Stimulated activated memory B cell treated with anti-CD40 and anti-IgM and Interleukin-4, amounts not matched to agents 10 μg/mL and 1 μg/mL and 100 μg/mL, for 72 hours (primary cell): ENCODE measurements at regions not wholly inside any gene's neighbourhood (a gene's known extent, or its start where the extent isn't known, plus 50 kb on each side); places are given as distances from the start of the nearest gene placed in this dataset.

Experiments used
- ATAC-seq: fragments of 150-1000 bp; cut with Tn5 transposase; 2 replicates; pipeline ENCODE4 v1.10.0; 2021
- H3K27ac Mint-ChIP-seq: one replicate; pipeline ENCODE4 v1.8.0; 2022; ENCODE audit warnings: mild to moderate bottlenecking, mixed read lengths
- H3K27me3 Mint-ChIP-seq: one replicate; pipeline ENCODE4 v1.8.0; 2022; ENCODE audit warnings: mixed read lengths
- H3K36me3 Mint-ChIP-seq: one replicate; pipeline ENCODE4 v1.8.0; 2022; ENCODE audit warnings: mixed read lengths
- H3K4me1 Mint-ChIP-seq: one replicate; pipeline ENCODE4 v1.8.0; 2022; ENCODE audit warnings: mixed read lengths
- H3K4me3 Mint-ChIP-seq: one replicate; pipeline ENCODE4 v1.8.0; 2022; ENCODE audit warnings: mild to moderate bottlenecking, moderate library complexity, mixed read lengths
- H3K9me3 Mint-ChIP-seq: one replicate; pipeline ENCODE4 v1.8.0; 2022; ENCODE audit warnings: mixed read lengths

DNA sequence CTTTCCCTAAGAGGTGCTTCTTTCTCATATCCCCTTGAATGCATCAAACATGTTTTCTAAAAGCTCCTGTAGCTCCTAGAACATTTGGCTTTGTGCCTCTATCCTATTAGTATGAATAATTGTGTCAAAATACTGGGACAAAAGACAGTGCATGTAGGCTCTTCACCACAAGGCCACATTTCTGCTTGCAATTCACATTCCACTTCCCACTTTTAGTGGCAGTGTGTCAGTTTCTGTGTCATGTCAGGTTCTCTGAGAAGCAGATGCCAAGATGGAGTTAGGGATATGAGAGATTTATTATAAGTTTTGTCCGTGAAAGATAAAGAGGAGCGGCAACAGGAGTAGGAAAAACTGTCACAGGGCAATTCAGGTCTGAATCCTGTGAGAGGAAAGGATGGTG is 61.3 kb upstream of the GPRIN3 start:
- ATAC-seq: no peak
- peaks cover 8% of the 10 kb centered on the region for H3K4me1 Mint-ChIP-seq
- no peak overlapping the region for H3K4me3 Mint-ChIP-seq
- H3K36me3 Mint-ChIP-seq: no peaks in the 10 kb centered on the region
- peaks cover 5% of the 10 kb centered on the region for H3K27me3 Mint-ChIP-seq
- H3K27ac Mint-ChIP-seq: no peak overlapping the region
- peaks cover 3% of the 10 kb centered on the region for H3K9me3 Mint-ChIP-seq

- Mint-ChIP-seq H3K9me3 (peaks cover 3% of the 10 kb centered on the region), H3K36me3 (no peaks in the 10 kb centered on the region), H3K4me3 (no peak overlapping the region), H3K27ac (no peak overlapping the region), H3K4me1 (peaks cover 8% of the 10 kb centered on the region), H3K27me3 (peaks cover 9% of the 10 kb centered on the region)
- peak; percentile 31 for ATAC-seq
Observed at GRCh38 chr4:89365776-89366175, 58.2 kb upstream of the GPRIN3 start.

DNA sequence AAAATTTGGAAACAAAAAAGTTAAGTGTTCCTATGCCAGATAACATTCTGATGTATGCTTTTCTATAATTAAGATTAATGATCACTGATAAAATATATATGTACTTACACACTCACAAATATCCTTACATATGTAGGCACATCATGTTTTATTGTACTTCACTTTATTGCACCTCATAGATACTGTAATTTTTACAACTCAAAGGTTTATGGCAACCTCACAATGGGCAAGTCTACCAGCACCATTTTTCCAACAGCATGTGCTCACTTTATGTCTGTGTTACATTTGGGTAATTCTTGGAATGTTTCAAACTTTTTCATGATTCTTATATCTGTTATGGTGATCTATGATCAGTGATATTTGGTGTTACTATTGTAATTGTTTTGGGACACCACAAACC is 57.8 kb upstream of the GPRIN3 start:
- no peak for ATAC-seq
- Mint-ChIP-seq H3K4me1 (peaks cover 8% of the 10 kb centered on the region), H3K36me3 (no peaks in the 10 kb centered on the region), H3K4me3 (no peak overlapping the region), H3K27ac (no peak overlapping the region), H3K27me3 (peaks cover 9% of the 10 kb centered on the region), H3K9me3 (peaks cover 3% of the 10 kb centered on the region)

DNA sequence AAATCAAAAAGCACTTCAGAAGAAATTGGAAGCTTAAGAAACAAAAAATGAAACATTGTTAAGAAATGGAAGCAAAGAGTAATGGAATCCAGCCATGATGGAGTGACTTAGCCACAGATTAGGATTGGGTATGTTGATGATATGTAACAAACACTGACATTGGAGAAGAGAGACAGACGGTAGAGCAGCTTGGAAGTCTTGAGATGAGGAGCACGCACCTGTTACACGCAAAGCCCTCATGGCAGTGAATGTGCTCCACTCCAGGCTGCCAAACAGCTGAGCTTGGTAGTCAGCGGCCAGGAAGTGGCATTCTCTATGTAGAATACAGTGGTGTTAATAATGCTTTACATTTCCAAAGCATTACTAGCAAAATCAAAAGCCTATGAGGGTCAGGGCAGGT is 56.9 kb upstream of the GPRIN3 start:
- peaks cover 9% of the 10 kb centered on the region for H3K27me3 Mint-ChIP-seq
- H3K9me3 Mint-ChIP-seq: peaks cover 3% of the 10 kb centered on the region
- no peak overlapping the region for H3K4me3 Mint-ChIP-seq
- peaks cover 8% of the 10 kb centered on the region for H3K4me1 Mint-ChIP-seq
- no peak for ATAC-seq
- H3K36me3 Mint-ChIP-seq: no peaks in the 10 kb centered on the region
- no peak overlapping the region for H3K27ac Mint-ChIP-seq

- peaks cover 3% of the 10 kb centered on the region for H3K9me3 Mint-ChIP-seq
- H3K36me3 Mint-ChIP-seq: no peaks in the 10 kb centered on the region
- ATAC-seq: no peak
Observed at GRCh38 chr4:89363786-89364185, 56.2 kb upstream of the GPRIN3 start.

GRCh38 chr4:89358935-89359638 is 51.5 kb upstream of the GPRIN3 start:
- Mint-ChIP-seq H3K9me3 (no peaks in the 10 kb centered on the region), H3K36me3 (no peaks in the 10 kb centered on the region), H3K27me3 (peaks cover 28% of the 10 kb centered on the region), H3K4me1 (no peaks in the 10 kb centered on the region), H3K4me3 (no peak overlapping the region), H3K27ac (no peak overlapping the region)
- no peak for ATAC-seq

More at GRCh38 chr4:89363786-89364185, 56.2 kb upstream of the GPRIN3 start:
- peaks cover 9% of the 10 kb centered on the region for H3K27me3 Mint-ChIP-seq
- H3K4me3 Mint-ChIP-seq: no peak overlapping the region
- H3K27ac Mint-ChIP-seq: no peak overlapping the region
- peaks cover 4% of the 10 kb centered on the region for H3K4me1 Mint-ChIP-seq

GRCh38 chr4:89357787-89358186 is 50.2 kb upstream of the GPRIN3 start:
- no peak overlapping the region for H3K4me3 Mint-ChIP-seq
- H3K9me3 Mint-ChIP-seq: no peaks in the 10 kb centered on the region
- H3K4me1 Mint-ChIP-seq: no peaks in the 10 kb centered on the region
- no peak overlapping the region for H3K27ac Mint-ChIP-seq
- no peak for ATAC-seq
- H3K36me3 Mint-ChIP-seq: no peaks in the 10 kb centered on the region
- H3K27me3 Mint-ChIP-seq: peaks cover 22% of the 10 kb centered on the region
